Stimulated activated CD4-positive, alpha-beta T cell treated with anti-CD3 and anti-CD28 coated beads, Interleukin-1b, Interleukin-23, amount 100 ng/mL, for 48 hours (primary cell): ENCODE measurements at regions not wholly inside any gene's neighbourhood (a gene's known extent, or its start where the extent isn't known, plus 50 kb on each side); places are given as distances from the start of the nearest gene placed in this dataset.
"Not testable (repeated sequence)": the region's sequence is repeated elsewhere in the genome, so short reads cannot be mapped to it uniquely, and the experiment has no call there.

Experiments
- DNase-seq: peaks from one replicate; pipeline ENCODE4 v3.0.0-alpha.2; 2020

DNA sequence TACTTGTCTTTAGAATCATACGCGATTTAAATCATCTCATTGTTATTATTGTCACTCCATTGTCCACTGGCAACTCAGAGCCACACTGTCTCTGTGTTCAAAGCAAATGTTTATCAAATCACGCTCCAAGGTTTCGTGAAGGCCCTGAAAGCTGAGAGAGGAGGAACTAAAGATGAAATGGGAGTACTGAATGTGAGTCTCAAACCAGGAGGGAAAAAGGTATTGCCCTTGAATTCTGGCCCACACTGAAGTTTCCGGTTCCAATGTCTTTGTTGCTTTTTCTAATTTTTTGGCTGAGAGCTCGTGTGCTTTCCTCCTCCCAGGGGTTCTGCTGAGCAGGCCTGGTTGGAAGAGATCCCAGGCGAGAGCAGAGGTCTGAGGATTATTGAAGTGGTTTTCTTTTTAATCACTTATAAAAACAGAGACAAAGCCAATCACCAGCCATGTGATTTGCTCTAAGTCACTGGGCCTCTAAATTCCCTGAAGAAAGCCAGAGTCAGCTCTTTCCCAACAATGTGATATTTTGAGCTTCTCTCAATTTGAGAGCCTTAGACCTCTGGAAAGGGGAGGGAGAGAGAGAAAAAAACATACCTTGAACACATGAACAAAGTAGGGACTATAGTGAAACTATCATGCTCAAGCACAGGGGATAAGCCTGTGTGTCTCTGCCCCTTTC, 420.8 kb upstream of the GRAMD2B start:
- DNase-seq = no peak

DNA sequence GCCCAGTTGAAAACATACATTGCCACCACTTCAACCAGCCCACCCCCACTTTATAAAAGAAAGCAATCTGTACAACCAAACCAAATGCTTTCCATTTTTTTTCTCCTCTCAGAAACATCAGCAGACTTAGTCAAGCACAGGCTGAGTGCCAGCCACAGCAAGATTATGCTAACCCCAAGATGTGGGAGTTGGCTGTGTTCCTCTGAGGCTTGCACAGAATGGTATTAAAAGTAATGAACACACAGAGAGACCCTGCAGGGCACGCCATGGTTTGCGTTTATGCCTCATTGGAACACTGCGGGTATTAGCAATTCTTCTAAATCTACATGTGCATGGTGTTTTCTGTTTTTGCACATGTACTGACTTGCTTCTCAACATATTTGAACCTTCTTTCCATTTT, 419.9 kb upstream of the GRAMD2B start:
- DNase-seq = no peak

DNA sequence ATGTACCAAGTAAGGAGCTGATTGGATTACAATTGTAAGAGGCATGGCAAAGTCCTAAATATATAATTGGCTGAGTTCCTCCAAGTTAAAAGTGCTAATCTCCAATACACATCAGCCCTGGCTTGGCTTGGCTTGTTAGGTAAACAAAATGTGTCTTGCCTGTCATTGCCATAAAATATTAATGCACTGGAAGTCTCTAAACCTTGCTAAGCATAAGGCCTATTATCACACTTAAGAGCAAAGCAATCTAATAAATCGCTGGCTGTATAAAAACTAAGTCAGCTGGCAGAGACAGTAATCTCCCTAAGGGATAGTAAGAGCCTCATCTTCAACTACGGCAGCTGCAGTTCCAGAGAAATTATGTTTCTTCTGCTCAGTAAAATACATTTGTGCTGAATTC, 418.6 kb upstream of the GRAMD2B start:
- no peak for DNase-seq

DNA sequence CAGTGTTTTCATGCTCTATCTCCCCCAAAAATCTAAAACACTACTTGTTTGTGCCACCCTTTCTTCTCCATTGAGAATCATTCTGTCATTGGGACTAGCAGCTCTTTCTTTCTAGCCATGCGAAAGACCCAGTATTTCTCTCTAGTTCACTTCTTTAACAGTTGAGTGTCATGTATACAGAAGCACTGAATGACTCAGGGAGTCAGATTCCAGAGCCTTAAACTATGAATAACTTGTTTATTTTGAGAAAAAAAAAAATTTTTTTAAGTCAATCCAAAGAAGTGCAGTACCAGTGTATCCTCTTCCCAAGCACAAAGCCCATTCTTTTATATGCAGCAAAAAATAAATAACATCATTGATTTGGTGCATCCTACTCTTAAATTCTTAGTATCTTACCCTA, 415.4 kb upstream of the GRAMD2B start:
- DNase-seq = no peak

DNA sequence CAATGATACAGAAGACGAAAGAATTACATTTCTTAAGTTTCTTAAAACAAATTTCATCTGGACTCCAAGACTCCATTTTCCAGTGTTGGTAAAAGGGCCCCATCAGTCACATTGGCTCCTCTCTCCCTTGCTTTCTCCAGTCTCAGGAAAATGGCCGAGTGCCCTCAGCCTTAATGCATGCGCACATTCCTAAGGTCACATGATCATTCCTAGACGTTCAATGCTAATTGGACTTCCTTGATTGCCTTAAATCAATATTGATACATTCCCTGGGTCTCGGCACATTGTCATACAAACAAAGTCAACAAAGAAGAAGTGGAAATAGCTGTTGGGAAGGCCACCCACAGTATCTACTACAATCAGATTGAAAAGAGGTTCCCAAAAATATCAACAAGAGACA, 413.6 kb upstream of the GRAMD2B start:
- DNase-seq = no peak

DNA sequence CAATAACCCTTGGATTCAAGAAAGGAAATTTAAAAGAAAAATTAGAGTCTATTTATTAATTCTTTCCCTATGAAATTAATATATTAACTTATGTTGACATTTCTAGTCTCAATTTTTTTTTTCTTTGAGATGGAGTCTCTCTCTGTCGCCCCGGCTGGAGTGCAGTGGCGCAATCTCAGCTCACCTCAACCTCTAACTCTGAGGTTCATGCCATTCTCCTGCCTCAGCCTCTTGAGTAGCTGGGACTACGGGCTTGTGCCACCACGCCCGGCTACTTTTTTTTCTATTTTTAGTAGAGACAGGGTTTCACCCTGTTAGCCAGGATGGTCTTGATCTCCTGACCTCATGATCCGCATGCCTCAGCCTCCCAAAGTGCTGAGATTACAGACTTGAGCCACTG, 411.7 kb upstream of the GRAMD2B start:
- not testable (repeated sequence) for DNase-seq

DNA sequence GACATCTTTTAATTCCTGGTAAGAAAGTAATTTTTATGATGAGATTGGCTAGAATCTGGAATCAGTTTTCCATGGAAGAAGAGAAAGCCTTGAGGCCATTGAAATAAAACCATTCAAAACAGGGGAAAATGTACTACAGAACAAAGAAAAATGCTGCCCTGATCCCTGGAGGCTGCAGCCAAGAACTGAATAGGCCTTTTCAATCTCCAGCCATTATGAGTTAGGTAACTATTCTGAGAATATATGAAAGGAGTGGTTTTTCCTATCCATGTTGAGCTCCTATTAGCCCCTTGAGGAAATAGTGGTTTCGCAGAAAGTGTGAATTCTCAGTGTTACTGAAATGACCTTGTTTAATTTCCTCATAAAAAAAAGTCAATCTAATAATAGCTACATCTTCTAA, 408.5 kb upstream of the GRAMD2B start:
- no peak for DNase-seq

DNA sequence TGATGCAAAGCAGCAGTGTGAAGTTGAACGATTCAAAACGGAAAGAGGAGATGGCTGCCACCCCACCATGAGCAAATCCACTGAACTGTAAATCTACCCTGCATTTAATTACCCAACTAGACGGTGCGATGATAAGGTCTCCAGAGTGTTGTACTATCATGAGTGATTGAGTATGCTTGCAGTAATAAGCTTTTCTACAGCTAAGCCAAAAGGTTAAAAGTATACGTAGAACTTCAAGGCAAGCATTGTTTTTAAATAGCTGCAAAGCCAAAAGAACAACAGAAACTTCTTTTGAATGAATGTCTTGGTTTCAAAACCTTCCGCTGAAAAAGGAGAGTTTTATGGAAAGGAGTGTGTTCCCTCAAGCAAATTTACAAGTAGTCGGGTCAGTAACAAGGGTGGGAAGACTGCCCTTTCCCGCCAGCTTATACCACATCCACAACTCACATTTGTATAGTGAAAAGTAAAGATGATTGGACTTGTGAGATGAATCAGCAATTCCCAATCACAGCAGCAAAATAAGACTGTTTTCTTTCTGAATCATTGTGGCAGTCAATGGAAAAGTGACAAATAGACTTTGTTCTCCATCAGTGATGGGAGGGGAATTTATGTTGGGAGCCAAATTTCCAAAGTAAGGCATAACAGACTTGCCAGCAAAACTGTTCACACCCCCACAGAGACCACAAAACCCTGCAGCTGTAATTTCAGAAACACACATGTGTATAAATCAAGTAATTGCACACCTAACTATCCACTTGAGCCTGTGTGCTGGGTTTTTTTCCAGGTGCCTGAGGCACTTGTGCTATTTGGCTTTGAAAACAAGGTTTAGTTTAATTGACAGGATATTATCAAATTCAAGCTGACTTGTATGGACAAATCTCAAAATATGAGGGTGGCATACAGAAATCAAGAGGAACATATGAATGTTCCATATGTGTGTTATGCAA, 407.7 kb upstream of the GRAMD2B start:
- no peak for DNase-seq

DNA sequence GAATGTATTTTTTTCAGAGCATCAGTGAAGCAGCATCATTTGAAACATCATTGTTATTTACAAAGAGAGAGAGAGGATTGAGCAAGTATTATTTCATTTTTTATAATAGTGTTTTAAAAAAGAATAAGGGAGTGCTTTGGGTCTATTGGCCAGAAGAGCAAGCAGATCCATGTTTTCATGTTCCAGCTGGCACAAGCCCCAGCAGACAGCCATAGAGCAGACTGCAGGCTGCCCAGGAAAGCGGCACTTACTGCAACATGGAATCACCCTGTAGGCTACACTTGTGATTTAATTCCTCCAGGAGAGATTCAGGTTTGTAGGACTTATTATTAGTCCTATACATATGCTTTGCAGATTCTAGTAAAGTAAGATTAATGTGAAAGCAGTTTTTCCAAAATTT, 407.0 kb upstream of the GRAMD2B start:
- no peak for DNase-seq

DNA sequence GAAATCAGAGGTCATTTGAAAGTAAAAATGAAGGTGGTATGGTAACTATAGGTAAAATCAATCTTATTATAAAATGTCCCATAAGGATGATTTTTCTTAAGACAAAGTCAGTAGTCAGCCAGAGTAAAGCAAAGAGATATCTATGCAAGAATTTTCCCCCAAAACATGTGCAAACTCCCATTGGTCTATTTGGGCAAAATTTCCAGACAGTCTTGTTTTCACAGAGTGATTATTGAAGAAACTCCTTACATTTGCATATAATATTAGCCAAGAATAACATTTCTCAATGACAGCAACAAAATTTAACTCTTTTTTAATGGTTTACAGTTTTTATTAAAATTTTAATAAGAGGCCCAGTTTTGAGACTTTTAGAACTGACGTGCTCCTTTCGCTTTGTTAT, 406.1 kb upstream of the GRAMD2B start:
- DNase-seq = no peak

DNA sequence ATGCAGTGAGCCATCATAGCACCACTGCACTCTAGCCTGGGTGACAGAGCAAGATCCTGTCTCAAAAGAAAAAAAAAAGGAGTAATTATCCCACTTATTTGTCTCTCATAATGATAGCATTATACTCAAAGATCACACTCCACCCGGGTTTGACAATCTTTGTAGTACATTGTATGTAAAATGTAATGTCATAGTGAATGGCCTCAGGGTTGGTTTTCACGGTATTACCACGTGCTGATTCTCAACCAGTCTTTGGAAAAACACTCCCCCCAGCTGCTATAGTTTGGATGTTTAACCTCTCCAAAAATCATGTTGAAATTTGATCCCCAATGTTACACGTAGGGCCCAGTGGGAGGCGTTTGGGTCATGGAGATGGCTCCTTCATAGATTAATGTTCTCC, 402.4 kb upstream of the GRAMD2B start:
- no peak for DNase-seq

DNA sequence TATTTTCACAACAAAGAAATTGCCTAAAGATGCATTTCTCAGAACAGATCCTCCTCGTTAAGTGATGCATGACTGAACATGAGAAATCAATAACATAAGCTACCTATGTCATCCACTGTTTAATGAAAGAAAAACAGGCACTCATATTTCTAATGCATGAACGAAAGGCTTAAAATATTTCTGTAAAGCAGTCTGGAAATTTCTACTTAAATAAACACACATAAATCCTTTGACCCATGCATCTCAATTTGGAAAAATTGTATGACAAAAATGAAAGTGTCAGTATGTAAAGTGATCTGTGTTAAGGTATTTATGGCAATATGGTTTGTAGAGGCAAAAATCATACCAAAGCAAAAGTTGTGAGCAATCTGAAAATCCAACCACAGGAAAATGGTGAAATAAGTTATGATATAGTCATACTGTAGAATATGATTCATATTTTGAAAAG, 399.2 kb upstream of the GRAMD2B start:
- no peak for DNase-seq

DNA sequence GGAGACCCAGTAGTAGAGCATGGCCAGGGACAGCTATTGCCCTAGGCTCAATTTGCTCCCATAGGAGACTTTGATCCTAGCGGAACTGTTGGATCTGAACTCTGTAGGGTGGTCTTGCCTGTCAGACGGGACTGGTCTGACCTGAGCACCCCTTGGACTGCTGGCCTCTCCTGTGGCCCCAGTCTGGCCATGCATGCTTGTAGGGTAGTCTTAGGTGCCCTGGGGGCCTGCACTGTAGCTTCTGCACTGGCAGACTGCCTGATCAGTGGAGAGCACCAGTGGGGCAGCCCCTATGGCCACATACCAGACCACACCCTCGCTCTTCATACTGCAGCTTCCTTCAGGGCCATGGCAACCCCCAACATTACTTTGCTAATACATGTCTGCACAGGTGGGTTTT, 396.1 kb upstream of the GRAMD2B start:
- no peak for DNase-seq

DNA sequence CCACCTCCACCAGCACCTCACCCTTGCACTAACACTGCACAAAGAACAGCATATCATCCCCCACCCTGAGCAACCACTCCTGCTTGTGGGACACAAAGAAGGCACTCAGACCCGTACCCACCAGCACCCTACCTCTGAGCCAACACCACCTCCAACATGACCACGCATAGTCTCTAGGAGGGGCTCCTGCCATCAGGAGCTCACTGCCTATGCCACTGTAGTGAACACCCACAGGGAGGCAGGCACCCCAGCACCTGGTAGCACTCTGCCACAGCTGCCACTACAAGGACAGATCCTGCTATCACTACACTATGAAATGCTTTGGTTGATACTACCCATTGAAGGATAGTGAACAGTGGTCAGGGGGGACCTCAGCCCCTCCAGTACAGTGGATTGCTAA, 395.6 kb upstream of the GRAMD2B start:
- no peak for DNase-seq

DNA sequence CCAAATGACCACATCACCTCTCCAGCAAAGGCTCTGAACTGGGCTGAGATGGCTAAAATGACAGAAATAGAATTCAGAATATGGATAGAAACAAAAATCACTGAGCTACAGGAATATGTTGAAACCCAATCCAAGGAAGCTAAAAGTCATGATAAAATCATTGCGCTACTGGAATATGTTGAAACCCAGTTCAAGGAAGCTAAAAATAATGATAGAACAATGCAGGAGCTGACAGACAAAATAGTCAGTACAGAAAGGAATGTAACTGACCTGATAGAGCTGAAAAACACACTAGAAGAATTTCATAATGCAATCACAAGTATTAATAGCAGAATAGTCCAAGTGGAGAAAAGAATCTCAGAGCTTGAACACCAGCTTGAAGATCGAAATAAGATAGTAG, 394.9 kb upstream of the GRAMD2B start:
- DNase-seq = no peak

DNA sequence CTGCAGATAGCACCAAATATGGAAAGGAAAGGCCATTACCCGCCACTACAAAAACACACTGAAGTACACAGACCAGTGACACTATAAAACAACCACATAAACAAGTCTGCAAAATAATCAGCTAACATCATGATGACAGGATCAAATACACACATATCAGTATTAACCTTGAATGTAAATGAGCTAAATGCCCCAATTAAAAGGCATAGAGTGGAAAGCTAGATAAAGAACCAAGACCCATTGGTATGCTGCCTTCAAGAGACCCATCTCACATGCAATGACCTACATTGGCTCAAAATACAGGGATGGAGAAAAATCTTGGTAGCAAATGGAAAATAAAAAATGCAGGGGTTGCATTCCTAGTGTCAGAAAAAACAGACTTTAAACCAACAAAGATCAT, 393.9 kb upstream of the GRAMD2B start:
- not testable (repeated sequence) for DNase-seq

DNA sequence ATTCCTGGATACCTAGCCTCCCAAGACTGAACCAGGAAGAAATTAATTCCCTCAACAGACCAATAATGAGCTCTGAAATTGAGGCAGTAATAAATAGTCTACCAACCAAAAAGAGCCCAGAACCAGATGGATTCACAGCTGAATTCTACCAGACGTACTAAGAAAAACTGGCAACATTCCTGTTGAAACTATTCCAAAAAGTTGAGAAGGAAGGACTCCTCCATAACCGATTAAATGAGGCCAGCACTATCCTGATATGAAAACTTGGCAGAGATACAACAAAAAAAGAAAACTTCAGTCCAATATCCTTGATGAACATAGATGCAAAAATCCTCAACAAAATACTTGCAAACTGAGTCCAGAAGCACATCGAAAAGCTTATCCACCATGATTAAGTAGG, 392.5 kb upstream of the GRAMD2B start:
- DNase-seq = no peak

DNA sequence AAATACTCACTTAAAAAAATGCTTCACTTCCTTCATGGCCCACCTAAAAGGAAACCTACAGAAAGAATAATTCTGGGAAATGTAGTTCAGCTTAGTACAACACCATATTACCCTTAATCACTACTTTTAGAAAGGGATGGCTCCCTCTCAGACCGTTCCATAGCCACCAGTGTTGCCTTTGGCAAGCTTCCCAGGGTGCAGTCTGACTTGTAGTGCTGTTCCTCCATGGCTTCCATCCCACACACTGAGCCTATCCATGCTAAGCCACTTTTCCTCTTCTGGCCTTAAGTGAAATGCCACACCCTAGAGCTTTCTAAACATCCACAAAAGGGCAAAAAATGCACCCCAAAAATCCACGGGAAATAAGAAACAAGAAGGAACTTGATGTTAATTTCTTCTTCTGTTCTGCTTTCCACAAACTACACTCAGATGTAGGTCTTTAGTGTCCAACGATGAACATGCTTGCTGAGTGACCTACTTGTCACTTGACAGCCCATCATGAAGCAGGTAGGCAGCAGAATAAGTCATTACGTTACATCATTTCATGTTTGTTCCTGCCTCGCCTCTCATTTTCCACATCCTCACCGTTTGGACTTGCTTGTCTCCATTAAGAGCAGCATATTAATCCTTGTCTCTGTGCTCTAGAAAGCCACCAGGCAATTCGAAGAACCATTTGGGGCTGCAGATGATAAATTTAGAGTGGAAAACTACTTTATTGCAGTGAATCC, 391.1 kb upstream of the GRAMD2B start:
- DNase-seq = no peak

DNA sequence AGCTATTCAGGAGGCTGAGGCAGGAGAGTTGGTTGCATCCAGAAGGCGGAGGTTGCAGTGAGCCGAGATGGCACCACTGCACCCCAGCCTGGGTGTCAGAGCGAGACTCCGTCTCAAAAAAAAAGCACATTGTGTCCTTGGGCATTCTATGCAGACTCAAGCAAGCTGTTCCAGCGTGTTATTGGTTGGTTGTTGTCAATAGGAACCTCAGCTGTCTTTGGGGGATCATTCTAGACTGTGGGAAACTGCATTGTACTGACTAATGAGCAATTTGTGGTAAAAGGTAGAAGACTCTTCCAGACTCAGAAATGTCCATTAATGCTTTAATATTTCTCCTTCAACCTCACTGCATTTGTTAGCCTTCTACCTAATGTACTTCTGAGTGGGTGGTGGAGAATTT, 379.5 kb upstream of the GRAMD2B start:
- no peak for DNase-seq

DNA sequence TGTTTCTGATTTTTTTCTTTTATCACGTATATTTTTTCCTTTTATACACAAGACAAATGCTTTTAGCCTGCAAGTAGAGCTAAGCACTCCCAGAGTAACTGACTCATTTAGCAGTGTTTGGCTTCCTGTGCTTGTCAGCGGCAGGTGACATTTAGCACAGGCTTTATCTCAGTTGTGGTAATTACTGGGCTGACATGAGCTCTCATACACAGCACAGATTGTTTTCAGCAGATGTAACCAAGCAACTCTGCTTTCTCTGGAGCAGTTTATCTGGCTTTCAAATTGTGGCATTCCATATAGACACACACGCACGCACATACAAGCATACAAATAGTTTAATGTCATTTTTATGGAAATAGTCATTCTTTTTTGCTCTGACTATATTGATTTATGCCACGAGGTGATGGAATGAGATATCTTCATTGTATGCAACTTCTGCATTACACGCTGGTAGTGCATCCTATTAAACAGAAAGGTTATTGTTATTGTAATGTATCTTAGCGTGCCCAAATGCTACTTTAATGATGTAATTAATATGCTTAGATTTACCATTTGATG, 379.0 kb upstream of the GRAMD2B start:
- DNase-seq = no peak

DNA sequence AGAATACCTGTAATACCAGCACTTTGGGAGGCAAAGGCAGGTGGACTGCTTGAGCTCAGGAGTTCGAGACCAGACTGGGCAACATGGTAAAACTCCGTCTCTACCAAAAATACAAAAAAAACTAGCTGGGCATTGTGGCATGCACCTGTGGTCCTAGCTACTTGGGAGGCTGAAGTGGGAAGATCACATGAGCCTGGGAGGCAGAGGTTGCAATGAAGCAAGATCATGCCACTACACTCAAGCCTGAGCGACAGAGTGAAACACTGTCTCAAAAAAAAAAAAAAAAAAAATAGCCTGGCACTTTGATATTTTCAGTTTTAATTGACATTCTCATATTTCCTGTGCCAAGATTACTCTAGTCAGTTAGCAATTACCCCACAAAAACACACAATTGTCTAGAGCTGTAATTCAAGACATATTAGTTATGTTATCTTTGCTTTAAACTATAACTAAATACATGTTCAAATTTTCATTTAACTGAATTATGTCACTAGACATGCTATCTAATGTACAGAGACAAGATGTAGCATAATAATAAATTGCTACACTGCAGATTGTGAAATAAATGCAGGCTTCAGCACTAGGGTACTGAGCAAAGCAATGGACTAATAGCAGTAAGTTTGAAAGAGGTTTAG, 378.2 kb upstream of the GRAMD2B start:
- no peak for DNase-seq

DNA sequence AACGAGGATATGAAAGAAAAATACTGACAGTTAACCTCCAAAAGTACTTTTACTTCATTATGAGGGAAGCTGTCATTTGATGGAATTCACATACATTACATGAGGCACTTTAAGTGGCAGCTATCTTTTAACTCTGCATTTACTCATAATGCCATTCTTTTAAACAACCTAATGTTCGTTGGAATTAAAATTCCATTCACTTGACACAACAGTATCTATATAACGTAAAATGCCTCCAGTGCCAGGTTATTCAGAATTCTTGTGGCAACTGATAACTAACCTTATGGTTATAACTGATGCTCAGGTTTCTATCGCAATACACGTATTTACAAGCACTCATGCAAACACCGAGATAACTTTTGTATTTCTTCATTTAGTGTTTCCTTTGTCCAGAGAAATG, 376.9 kb upstream of the GRAMD2B start:
- DNase-seq = no peak
